BLaER1 (cell line): ENCODE measurements at regions not wholly inside any gene's neighbourhood (a gene's known extent, or its start where the extent isn't known, plus 50 kb on each side); places are given as distances from the start of the nearest gene placed in this dataset.

ENCODE experiments used
- H3K27ac ChIP-seq: shearing (Covaris generic); formaldehyde crosslinking; 2 replicates; pipeline ENCODE4 v1.8.1; 2022
- H3K27me3 ChIP-seq: shearing (Covaris generic); formaldehyde crosslinking; 2 replicates; pipeline ENCODE4 v1.8.1; 2022
- H3K36me3 ChIP-seq: shearing (Covaris generic); formaldehyde crosslinking; 2 replicates; pipeline ENCODE4 v1.8.1; 2022
- H3K4me1 ChIP-seq: shearing (Covaris generic); formaldehyde crosslinking; 2 replicates; pipeline ENCODE4 v1.8.1; 2022
- H3K4me2 ChIP-seq: shearing (Covaris generic); formaldehyde crosslinking; 2 replicates; pipeline ENCODE4 v1.8.1; 2022
- H3K4me3 ChIP-seq: shearing (Covaris generic); formaldehyde crosslinking; 2 replicates; pipeline ENCODE4 v1.8.1; 2022
- H3K9ac ChIP-seq: shearing (Covaris generic); formaldehyde crosslinking; 2 replicates; pipeline ENCODE4 v1.8.1; 2022
- H3K9me3 ChIP-seq: shearing (Covaris generic); formaldehyde crosslinking; 2 replicates; pipeline ENCODE4 v1.8.1; 2022
- H4K20me1 ChIP-seq: shearing (Covaris generic); formaldehyde crosslinking; 2 replicates; pipeline ENCODE4 v1.8.1; 2022
- Cebpa-rat ChIP-seq: shearing (Covaris generic); IDR thresholded peaks from 2 replicates; pipeline ENCODE4 v1.8.1; 2022

- Histone ChIP-seq H3K27me3 (peaks cover 61% of the 10 kb centered on the region), H3K9ac (no peak overlapping the region), H4K20me1 (no peaks in the 10 kb centered on the region), H3K4me1 (peaks cover 52% of the 10 kb centered on the region), H3K9me3 (no peaks in the 10 kb centered on the region), H3K4me3 (no peak overlapping the region), H3K36me3 (no peaks in the 10 kb centered on the region), H3K27ac (no peak overlapping the region), H3K4me2 (peak overlapping the region; percentile 83)
- no peak for TF ChIP-seq Cebpa-rat
Measured at GRCh38 chr9:129484352-129485000, 136.4 kb downstream of the C9orf50 start.

DNA sequence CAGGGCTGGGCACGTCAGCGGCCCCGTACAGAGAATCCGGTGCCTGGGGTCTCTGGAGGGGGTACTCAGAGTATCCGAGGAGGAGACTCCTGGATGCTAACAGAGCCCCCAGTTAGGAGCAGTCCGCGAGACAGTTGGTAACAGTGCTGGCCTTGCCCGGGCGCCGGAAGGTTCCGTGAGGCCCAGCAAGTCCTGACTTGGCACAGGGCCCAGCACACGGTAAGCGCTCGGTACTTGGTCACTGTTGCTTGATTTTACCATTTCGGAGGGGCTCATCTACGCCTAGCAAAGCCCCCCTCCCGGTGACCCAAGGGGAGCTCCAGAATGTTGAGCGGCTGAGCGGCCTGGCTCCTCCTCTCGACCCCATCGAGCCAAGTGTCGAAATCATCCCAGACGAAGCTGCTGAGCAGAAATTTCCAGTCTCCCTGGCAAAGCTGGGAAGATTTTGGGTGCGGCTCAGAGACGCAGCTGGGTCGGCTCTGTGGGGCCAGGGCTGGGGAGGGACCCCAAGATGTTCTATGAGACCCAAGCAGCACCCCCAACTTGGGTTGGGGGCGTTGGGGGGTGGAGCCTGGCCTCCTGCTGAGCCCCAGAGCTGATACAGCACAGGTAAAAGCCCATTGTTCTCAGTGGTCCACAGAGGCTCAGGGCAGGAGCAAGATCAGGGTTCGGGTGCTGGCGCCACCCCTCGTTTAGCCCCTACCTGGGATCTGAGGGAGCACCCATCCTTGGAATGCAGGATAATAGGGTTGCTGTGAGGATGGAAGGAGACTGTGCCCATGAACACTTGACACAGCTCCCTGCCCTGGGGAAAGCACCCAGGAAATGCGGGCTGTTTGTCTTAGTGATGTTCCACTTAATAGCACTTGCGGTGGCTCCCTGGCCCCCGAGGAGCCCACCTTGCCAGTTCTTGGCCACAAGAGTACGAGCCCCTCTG is 137.2 kb downstream of the C9orf50 start:
- H3K27me3 ChIP-seq: peaks cover 66% of the 10 kb centered on the region
- no peaks in the 10 kb centered on the region for H3K36me3 ChIP-seq
- H3K4me2 ChIP-seq: peak overlapping the region; percentile 83
- no peaks in the 10 kb centered on the region for H4K20me1 ChIP-seq
- H3K4me1 ChIP-seq: peaks cover 50% of the 10 kb centered on the region
- peak overlapping the region; percentile 64; the same call in 1 of the 2 replicates for H3K4me3 ChIP-seq
- no peak overlapping the region for H3K9ac ChIP-seq
- H3K27ac ChIP-seq: no peak overlapping the region
- no peak for TF ChIP-seq Cebpa-rat
- H3K9me3 ChIP-seq: no peaks in the 10 kb centered on the region

DNA sequence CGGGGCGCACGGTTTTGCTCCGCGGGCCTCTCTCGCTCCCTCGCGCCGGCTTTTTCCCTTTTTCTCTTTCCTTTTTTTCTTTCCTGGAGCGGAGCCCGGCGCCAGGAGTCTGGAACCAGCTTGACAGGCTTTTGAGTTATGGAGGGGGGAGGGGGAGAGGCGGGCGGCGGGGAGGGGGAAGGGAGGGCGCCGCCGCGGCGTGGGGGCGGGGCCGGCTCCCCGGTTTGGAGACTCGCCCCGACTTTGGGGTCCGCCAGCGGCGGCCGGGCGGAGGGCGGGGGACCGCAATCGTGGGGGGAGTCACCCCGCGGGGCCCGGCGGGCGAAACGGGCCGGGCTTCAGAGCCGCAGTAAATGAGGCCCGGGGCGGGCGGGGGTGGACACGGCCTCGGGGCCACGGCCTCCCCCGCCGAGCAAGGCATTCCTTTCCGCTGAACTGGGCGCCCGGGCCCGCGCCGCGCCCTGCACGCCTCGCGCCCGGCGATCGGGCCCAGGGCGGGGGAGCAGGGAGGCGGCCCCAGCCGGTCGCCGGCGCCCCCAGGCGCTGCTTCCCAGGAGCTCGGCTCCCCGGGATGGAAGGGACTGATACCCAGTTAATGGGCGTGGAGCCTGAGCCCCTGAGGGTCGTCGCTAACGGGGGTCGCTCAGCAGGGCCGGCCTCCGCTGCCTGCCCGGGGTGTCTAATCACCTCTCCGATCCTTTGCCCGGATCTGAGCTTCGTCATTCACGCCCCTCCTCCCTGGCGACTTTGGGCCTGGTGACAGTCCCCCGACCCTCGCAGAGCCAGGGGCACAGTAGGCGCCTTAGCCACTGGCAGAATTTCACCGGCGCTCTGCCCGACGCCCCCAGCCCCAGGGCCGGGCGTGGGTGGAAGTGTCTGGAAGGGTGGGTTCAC is 138.1 kb downstream of the C9orf50 start:
- peak overlapping the region; percentile 64 for H3K4me3 ChIP-seq
- peak overlapping the region; percentile 83 for H3K4me2 ChIP-seq
- H4K20me1 ChIP-seq: no peaks in the 10 kb centered on the region
- TF ChIP-seq Cebpa-rat: no peak
- H3K36me3 ChIP-seq: no peaks in the 10 kb centered on the region
- peaks cover 66% of the 10 kb centered on the region for H3K27me3 ChIP-seq
- H3K9me3 ChIP-seq: no peaks in the 10 kb centered on the region
- peaks cover 53% of the 10 kb centered on the region for H3K4me1 ChIP-seq
- no peak overlapping the region for H3K9ac ChIP-seq
- H3K27ac ChIP-seq: peak overlapping the region; percentile 22; the same call in 1 of the 2 replicates

GRCh38 chr9:129481810-129482511 is 138.9 kb downstream of the C9orf50 start:
- Histone ChIP-seq H3K4me1 (peaks cover 53% of the 10 kb centered on the region), H4K20me1 (no peaks in the 10 kb centered on the region), H3K4me3 (peak overlapping the region; percentile 64), H3K9ac (no peak overlapping the region), H3K9me3 (no peaks in the 10 kb centered on the region), H3K4me2 (peak overlapping the region; percentile 83), H3K27me3 (peaks cover 62% of the 10 kb centered on the region), H3K27ac (no peak overlapping the region), H3K36me3 (no peaks in the 10 kb centered on the region)
- TF ChIP-seq Cebpa-rat: no peak

DNA sequence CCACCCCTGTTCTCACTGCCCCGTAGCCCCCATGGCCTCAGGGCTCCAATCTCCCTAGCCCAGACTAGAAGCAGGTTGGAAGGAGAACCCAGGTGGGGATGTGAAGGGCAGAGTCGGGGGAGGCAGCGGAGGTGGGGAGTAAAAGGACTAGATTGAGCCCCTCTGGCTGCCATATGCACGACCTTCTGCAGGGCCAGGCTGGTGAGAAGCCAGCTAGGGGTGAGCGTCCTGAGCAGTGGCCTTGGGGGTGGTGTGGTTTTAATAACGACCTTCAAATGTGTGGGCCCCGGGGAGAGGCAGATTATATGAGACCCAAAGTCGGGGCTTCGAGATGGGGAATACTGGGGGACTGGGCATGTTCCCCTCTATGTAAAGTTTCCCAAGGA is 139.5 kb downstream of the C9orf50 start:
- Histone ChIP-seq H3K36me3 (no peaks in the 10 kb centered on the region), H3K27ac (no peak overlapping the region), H3K9ac (no peak overlapping the region), H3K27me3 (peaks cover 60% of the 10 kb centered on the region), H4K20me1 (no peaks in the 10 kb centered on the region), H3K4me3 (no peak overlapping the region), H3K4me1 (peaks cover 49% of the 10 kb centered on the region), H3K4me2 (no peak overlapping the region), H3K9me3 (no peaks in the 10 kb centered on the region)
- TF ChIP-seq Cebpa-rat: no peak

DNA sequence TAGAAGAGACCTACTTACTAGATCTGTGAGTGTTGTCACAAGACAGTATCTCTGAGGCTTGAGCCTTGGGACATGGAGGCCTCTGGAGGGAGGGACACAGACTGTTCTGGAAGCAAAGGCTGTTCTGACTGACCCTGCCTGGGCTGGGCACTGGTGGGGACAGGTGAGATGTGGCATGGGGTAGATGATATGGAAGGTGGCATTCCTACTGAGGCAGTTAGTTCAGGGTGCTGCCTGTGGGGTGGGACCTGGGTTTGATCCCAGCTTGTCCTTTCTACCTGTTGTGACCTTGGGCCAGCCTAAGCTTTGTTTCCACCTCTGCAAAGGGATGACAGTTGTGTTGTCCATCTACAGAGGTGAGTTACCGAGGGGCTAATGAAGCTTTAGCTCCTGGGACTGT is 140.2 kb downstream of the C9orf50 start:
- H3K9me3 ChIP-seq: no peaks in the 10 kb centered on the region
- H3K36me3 ChIP-seq: no peaks in the 10 kb centered on the region
- H3K4me3 ChIP-seq: no peak overlapping the region
- H4K20me1 ChIP-seq: no peaks in the 10 kb centered on the region
- peaks cover 60% of the 10 kb centered on the region for H3K27me3 ChIP-seq
- H3K4me1 ChIP-seq: peaks cover 44% of the 10 kb centered on the region
- H3K4me2 ChIP-seq: no peak overlapping the region
- no peak overlapping the region for H3K27ac ChIP-seq
- no peak for TF ChIP-seq Cebpa-rat
- no peak overlapping the region for H3K9ac ChIP-seq

- Histone ChIP-seq H4K20me1 (no peaks in the 10 kb centered on the region), H3K4me3 (no peak overlapping the region), H3K4me1 (peaks cover 44% of the 10 kb centered on the region), H3K27ac (no peak overlapping the region), H3K27me3 (peaks cover 60% of the 10 kb centered on the region), H3K4me2 (no peak overlapping the region), H3K9ac (no peak overlapping the region), H3K9me3 (peaks cover 2% of the 10 kb centered on the region), H3K36me3 (no peaks in the 10 kb centered on the region)
- TF ChIP-seq Cebpa-rat: no peak
Measured at GRCh38 chr9:129480227-129480626, 140.7 kb downstream of the C9orf50 start.

DNA sequence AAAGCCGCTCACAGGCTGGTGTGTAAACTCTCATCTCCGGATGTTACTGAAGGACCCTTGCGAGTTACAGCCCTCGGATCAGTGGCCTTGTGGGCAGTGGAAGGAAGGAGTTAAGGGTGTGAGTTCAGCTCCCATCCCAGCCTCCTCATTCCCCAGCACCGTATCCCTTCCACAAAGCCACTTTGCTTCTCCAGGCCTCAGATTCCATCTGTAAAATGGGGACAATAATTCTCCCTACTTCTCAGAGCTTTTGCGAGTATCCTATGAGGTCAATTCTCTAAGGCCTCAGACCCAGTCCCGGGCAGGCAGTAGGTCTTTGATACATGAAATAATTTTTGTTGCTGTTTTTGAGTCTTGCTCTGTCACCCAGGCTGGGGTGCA is 141.3 kb downstream of the C9orf50 start:
- H3K4me3 ChIP-seq: no peak overlapping the region
- H3K4me2 ChIP-seq: no peak overlapping the region
- peaks cover 54% of the 10 kb centered on the region for H3K27me3 ChIP-seq
- peaks cover 46% of the 10 kb centered on the region for H3K4me1 ChIP-seq
- TF ChIP-seq Cebpa-rat: no peak
- no peaks in the 10 kb centered on the region for H3K36me3 ChIP-seq
- no peak overlapping the region for H3K9ac ChIP-seq
- no peak overlapping the region for H3K27ac ChIP-seq
- H3K9me3 ChIP-seq: peaks cover 8% of the 10 kb centered on the region
- H4K20me1 ChIP-seq: no peaks in the 10 kb centered on the region
